Prostate gland (tissue), 2 donors: ENCODE measurements at regions not wholly inside any gene's neighbourhood (a gene's known extent, or its start where the extent isn't known, plus 50 kb on each side); places are given as distances from the start of the nearest gene placed in this dataset.

ENCODE experiments used
- POLR2A ChIP-seq: fragments of 450-650 bp; IDR thresholded peaks from one replicate; pipeline ENCODE4 v1.6.1; 2016; ENCODE audit warnings: antibody characterized with exemption, mild to moderate bottlenecking
- POLR2AphosphoS5 ChIP-seq: sonication (generic); formaldehyde crosslinking; IDR thresholded peaks from one replicate; pipeline ENCODE4 v1.6.1; 2017; ENCODE audit warnings: antibody characterized with exemption
- TF ChIP-seq, protein P1 (sequence below), 4 experiments: fragments of 200-600 bp in 2 of 4; fragments of 450-650 bp in 2 of 4; sonication (generic) in 2 of 4; IDR thresholded peaks; 1 replicate in 3 of 4; 2 replicates in 1 of 4; pipeline ENCODE4 v1.5.1; 2016 to 2019; ENCODE audit warnings: antibody characterized with exemption in 4 of 4, mild to moderate bottlenecking in 2 of 4, moderate library complexity in 2 of 4

DNA sequence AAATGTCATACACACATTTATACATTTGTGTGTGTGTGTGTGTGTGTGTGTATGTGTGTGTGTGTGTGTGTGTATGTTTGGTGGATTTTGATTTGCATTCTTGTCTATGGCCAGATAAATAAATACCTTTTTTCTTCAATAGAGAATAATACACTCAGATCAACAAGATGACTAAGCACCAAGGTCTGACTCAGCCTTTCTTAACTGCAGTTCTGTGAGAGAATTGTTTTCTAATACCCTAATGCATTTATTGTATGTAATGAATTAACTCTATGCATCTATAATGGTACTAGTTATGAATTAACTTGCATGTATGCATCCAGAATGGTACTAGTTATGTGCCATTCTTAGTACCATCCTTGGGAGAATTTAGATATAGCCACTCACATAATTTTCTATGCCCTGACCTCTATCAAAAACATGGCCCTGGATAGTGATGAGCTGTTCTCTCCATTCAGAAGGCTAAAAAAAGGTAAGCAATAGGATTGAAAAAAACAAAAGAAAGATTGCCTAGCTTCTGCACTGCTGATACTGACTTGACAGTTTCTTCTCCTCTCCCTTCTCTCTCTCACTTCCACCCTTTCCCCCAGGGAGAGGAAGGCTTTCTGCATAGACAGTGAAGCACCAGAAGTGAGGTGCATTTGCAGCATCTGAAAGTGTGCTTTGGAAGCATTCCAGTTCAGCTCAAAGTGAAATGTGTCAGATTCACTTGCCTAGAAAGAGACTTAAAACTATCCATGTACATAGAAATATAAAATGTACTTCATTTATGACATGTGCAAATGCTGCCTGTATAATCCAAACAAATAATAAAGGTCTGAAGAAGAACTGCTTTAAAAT lies 55.1 kb upstream of the CCDC112 start:
- no peak for TF ChIP-seq POLR2A
- TF ChIP-seq POLR2AphosphoS5, result no peak
- TF ChIP-seq, protein P1, sequence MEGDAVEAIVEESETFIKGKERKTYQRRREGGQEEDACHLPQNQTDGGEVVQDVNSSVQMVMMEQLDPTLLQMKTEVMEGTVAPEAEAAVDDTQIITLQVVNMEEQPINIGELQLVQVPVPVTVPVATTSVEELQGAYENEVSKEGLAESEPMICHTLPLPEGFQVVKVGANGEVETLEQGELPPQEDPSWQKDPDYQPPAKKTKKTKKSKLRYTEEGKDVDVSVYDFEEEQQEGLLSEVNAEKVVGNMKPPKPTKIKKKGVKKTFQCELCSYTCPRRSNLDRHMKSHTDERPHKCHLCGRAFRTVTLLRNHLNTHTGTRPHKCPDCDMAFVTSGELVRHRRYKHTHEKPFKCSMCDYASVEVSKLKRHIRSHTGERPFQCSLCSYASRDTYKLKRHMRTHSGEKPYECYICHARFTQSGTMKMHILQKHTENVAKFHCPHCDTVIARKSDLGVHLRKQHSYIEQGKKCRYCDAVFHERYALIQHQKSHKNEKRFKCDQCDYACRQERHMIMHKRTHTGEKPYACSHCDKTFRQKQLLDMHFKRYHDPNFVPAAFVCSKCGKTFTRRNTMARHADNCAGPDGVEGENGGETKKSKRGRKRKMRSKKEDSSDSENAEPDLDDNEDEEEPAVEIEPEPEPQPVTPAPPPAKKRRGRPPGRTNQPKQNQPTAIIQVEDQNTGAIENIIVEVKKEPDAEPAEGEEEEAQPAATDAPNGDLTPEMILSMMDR (IDR thresholded peaks at IDR 0.05), result no peak
